HL-60 (cell line): ENCODE measurements at regions not wholly inside any gene's neighbourhood (a gene's known extent, or its start where the extent isn't known, plus 50 kb on each side); places are given as distances from the start of the nearest gene placed in this dataset.

Experiments
- CTCF ChIP-seq: IDR thresholded peaks from one replicate; pipeline ENCODE4 v1.5.1; 2011; ENCODE audit warnings: low read length, control low read depth, inconsistent platforms; ENCODE audit not compliant: insufficient read depth
- POLR2AphosphoS5 ChIP-seq: IDR thresholded peaks from 2 replicates; pipeline ENCODE4 v1.6.1; 2012; ENCODE audit warnings: low read depth
- SPI1 ChIP-seq: IDR thresholded peaks from 2 replicates; pipeline ENCODE4 v1.6.1; 2012; ENCODE audit warnings: low read depth, mild to moderate bottlenecking, borderline replicate concordance

GRCh38 chr7:67896721-67897120, 900.1 kb downstream of the TYW1 start:
- TF ChIP-seq CTCF (no peak), POLR2AphosphoS5 (no peak), SPI1 (no peak)
